Forelimb muscle (tissue), 1 donor: ENCODE measurements at regions not wholly inside any gene's neighbourhood (a gene's known extent, or its start where the extent isn't known, plus 50 kb on each side); places are given as distances from the start of the nearest gene placed in this dataset.

Experiments
- DNase-seq: peaks from one replicate; pipeline ENCODE4 v3.0.0-alpha.2; 2013; ENCODE audit warnings: low read depth

- DNase-seq = no peak
Measured at GRCh38 chr15:37788767-37789396, 145.6 kb upstream of the TMCO5A start.

DNA sequence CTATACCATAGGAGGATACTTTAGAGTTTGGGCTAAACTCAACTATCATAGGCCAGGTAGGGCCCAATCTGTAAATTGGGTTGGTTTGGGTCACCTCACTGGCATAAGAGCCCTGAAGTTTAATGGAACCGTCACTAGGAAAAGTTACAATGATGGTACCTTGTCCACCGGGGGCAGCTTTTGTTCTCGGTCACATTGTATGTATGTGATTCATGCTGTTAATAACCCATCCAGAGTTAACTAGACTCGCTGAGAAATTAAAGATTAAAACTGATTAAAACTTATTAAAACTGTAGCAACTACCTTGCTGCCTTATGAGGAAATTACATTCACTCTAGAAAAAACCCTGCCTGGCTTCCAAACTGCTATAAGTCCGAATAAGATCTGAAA, 145.0 kb upstream of the TMCO5A start:
- DNase-seq = no peak

DNA sequence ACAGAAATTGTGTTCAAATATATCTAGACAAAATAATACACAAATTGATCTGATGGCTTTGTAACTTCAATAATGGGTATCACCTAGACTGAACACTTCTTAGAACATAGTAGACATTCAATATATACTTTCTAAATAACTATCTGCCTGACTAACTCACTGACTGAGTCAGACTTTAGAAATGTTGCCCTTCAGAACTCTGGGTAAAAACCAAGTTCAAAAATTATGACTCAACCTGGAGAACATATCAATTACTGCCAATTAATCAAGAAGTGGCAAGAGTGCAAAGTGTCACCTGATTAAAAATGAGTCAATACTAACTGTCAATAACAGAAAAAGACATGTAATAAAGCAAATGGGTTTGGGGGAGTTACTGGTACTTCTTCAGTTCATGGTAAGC, 144.6 kb upstream of the TMCO5A start:
- DNase-seq = no peak

- DNase-seq = no peak
Measured at GRCh38 chr15:37791693-37792092, 142.7 kb upstream of the TMCO5A start.

GRCh38 chr15:37792351-37792750, 142.1 kb upstream of the TMCO5A start:
- DNase-seq = no peak

- DNase-seq = no peak
Measured at GRCh38 chr15:37793851-37794250, 140.6 kb upstream of the TMCO5A start.

DNA sequence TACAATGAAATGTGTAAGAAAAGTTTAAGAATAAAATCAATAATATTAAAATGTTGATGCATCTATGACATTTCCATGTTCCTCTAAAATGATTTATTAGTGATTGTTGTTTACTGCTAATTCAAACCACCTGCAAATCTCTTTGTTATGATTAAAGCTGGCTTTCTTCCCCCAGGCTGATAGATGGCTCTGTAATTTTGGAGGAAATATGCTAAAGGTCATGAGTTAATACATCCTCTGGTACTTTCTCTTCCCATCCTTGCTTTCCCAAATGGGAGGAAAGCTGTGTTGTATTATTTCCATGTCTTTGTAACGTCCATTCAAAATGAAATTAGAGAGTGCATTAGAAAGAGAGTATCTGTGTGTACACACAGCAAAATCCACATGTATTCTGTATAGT, 139.5 kb upstream of the TMCO5A start:
- DNase-seq = no peak

DNA sequence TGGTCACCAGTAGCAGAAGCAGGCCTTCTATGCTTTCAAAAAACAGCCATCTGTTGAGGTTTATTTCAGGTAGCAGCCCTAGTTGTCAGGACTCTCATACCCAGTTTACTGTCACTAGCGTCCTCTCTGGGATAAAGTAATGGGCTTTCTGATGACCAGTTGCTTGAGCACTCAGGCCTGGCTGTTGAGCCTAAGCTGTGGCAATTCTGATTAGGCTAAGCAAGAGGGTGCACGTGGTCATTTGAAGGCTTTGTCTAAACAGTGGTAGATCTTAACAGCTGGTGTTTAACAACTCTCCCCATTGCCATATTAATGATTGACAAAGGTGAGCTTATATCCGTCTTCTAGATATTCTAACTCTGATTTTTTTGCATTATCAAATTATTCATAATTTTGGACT, 132.9 kb upstream of the TMCO5A start:
- no peak for DNase-seq

DNA sequence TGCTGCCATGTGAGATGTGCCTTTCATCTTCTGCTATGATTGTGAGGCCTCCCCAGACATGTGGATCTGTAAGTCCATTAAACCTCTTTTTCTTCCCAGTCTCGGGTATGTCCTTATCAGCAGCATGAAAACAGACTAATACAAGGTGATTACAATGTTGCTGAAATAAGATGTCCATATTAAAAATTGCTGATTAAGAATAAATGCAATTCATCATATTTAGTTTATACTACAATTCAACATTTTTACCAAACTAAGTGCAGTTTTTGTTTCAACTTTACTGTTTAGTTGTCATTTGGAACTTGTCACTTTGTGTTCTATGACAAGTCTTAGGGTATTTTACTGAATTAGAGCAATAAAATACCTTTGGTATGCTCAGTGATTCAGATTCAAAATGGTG, 127.6 kb upstream of the TMCO5A start:
- no peak for DNase-seq

GRCh38 chr15:37810381-37810780, 124.1 kb upstream of the TMCO5A start:
- no peak for DNase-seq

DNA sequence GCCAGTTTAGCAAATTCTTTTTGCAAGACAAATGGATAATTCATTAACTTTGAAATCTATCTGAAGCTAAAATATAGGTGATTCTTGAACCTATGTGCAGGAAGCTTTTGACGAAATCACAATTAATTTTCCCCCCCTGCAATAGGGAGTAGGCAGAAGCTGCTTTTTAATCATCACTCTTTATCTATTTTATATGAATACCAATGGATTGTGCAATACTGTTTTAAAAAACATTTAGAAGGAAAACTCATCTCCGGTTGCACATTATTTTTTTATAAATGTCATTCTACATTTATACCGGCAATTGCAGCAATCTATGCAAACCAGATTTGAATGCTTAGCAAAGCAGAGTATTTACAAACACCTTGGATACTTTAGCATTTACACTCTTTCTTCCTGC, 121.1 kb upstream of the TMCO5A start:
- no peak for DNase-seq

- no peak for DNase-seq
Measured at GRCh38 chr15:37814847-37815515, 119.5 kb upstream of the TMCO5A start.

DNA sequence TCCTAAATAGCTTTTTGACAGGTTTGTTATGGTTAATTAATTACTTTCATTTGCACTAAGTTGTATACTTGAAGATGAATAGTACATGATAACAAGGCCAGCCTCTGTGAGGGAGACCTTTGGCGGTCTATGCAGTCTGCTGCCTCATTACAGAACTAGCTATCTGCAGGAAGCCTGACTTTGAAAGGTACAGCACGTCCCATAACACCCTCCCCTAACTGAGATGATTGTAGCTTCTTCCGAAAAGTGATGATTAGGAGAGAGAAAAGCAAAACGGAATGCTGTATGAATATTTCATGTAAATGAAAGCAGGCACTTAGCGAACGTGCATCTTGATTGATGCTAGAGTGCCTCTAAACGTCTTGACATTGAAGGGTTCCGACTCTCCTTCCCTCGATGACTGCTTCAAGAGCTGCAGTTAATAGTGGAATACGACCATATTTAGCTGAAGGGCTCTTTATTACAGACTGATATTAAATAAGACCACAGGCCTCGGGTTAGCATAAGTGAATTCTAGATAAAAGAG, 116.2 kb upstream of the TMCO5A start:
- DNase-seq = no peak

DNA sequence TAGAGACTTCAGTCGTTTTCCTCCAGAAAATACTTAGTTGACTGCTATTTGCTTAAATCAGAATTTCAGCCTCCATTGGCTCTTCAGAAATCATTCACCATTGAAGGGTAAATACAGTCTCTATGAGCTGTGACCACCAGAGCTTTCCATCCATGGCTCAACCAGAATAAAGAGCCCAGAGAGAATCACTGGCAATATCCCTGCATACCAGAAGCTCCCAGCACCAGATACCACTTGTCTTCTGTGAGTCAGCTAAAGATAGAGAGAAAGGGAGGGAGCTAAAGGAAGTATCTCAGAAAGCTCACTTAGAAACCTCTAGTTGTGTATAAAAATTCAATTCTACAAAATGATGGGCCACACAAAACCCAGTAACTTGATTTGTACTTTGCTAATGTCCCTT, 115.2 kb upstream of the TMCO5A start:
- no peak for DNase-seq

GRCh38 chr15:37820380-37821128, 113.9 kb upstream of the TMCO5A start:
- DNase-seq = no peak

DNA sequence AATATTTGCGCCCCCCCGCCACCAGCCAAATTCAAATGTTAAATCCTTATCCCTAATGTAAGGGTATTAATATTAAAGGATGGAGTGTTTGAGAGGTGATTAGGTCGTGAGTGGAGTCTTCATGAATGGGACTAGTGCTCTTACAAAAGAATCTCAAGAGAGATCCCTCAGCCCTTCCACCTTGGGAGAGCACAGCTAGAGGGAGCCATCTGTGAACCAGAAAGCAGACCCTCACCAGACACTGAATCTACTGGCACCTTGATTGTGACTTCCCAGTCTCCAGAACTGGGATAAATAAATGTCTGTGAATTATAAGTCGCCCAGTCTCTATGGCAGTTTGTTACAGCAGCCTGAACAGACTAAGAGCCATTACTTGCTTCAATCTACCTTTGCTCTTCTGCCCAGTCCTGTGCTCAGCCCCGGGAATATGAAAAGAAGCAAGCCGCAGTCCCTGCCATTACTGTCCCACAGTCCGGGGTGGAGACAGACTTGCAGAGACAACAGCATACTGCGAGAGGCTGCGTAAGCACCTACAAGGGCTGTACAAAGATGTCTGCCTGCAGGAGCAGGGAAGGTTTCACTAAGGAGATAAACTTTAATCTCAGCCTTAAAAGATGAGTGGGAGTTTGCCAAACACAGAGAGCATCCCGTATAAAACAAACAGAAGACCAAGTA, 110.7 kb upstream of the TMCO5A start:
- DNase-seq = no peak

DNA sequence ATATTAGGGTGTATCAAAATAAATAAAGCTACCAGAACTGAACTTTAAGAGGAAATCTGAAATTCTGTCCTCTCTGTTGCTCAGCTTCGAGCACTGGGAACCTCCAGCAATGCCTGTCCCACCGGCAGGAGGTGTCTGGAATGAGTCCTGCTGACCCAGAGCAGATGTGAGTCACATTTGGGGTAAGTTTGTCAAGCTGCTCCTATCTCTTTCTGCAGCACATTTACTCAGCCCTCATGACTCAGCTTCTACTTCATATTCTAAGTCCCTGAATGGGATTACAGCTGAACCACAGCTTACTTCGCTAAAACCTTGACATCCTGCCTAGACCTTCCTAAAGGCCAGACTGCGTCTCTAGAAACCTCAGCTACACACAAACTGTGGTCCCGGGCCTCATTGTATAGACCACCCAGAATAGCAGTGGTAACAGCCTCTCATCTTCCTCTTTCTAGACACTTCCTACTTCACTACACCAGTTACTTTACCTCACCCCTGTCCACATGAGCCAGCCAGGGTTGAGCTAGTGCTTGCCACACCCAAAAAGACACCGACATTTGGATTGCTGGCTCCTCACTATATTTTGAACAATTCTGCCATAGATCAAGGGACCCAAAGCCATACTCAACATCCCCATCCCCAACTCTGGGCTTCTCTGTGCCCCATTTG, 109.6 kb upstream of the TMCO5A start:
- no peak for DNase-seq

- no peak for DNase-seq
Measured at GRCh38 chr15:37837276-37837675, 97.2 kb upstream of the TMCO5A start.

DNA sequence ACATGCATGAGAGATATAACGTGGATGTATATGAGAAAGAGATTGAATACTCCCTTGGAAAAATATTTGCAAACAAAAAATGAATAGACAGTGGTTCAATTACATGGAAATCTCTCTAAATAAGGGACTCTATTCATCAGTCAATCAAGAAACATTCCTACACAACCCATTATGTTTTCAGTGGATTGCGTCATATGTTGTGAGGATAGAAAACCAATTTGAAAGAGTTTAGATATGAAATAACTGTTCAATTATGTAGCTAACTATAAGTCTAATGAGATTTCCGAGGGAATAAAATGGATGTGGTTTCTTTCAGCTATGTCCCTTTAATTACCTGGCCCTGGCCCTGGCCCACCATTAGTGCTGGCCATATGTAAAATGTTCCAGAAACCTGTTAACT, 86.7 kb upstream of the TMCO5A start:
- no peak for DNase-seq

DNA sequence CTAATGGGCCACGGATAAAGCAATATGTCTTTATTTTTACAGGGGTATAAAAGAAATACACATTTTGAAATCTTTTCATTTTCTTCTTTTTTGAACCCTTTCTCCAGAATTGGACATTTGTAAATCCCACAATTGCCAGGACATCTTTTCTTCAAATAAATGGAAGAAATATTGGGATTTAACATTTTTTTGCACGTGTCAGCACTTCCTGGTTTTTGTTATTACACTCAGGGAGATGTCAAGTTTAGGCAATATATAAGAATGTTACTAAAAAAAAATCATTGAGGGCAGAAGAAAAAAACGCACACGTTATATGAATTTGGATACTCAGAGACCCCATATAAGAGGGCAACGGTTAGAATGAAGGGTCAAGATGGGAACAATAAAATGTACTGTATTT, 78.3 kb upstream of the TMCO5A start:
- DNase-seq = no peak

DNA sequence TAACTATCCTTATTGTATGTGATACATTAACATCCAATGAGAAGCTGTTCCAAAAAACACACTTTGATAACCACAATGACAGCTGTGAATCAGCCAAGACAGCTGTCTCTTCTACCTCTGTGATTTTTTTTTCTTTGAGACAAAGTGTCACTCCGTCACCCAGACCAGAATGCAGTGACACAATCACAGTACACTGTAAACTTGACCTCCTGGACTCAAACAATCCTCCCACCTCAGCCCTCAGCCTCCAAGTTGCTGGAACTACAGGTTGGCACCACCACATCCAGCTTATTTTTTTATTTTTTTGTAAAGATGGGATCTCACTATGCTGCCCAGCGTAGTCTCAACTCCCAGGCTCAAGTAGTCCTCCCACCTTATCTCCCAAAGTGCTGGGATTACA, 73.5 kb upstream of the TMCO5A start:
- DNase-seq = no peak

DNA sequence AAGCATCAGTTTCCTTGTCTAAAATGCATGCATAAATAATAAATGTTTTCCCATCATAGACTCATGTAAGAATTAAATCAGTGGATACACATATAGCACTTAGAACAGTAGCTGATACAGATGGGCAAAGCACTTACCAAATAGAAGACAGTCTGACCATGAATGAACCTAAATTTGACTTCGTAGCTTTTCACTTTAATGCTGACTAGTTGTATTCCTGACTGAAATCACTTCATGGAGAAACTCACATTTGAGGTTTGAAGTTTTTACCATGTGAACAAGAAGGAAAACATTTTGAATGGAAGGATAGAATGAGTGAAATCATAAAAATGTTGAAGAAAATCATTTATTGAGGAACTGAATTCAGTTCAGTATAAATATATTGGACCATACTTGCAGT, 68.8 kb upstream of the TMCO5A start:
- DNase-seq = no peak
